ENCODE measurements at regions not wholly inside any gene's neighbourhood (a gene's known extent, or its start where the extent isn't known, plus 50 kb on each side); places are given as distances from the start of the nearest gene placed in this dataset.
"Not testable (repeated sequence)": the region's sequence is repeated elsewhere in the genome, so short reads cannot be mapped to it uniquely, and the experiment has no call there.

DNA sequence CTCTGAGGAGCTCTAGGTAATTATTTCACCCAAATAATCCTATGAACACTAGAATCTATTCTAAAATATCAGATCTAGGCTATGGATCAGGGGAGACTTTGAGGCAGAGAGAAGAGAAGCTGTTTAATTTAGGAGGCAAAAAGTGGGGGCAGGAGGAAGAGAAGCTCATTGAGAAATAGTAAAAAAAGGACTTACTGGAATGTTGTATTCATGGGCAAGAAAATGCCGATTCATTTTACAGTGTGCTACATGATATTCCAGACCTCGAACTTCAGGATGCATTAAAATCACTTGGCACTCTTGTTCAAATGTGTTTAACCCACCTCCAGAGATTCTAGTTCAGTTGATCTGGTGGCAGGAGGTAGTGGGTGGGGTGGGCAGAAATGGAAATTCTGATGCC, 109.5 kb upstream of the ITGB1 start:
- no peak for DNase-seq

GRCh38 chr10:33066558-33067236, 108.7 kb upstream of the ITGB1 start:
- DNase-seq = no peak

GRCh38 chr10:33065111-33065510, 107.1 kb upstream of the ITGB1 start:
- no peak for DNase-seq

- no peak for DNase-seq
These were observed 106.7 kb upstream of the ITGB1 start for GRCh38 chr10:33064706-33065105.

DNA sequence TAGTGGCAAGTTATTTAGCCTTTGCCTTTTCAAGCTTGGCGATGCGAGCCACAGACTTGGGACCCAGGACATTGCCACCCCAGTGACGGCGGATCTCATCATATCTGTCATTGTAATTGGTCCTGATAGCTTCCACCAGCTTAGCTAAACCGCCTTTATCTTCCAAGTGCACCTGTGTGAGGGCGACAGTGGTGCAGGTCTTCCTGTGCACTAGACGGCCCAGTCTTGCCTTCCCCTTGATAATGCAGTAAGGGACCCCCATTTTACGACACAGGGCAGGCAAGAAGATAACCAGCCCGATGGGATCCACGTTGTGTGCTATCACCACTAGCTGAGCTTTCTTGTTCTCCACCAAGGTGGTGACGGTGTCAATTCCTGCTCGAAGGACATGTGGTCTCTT, 99.6 kb upstream of the ITGB1 start:
- DNase-seq = no peak

DNA sequence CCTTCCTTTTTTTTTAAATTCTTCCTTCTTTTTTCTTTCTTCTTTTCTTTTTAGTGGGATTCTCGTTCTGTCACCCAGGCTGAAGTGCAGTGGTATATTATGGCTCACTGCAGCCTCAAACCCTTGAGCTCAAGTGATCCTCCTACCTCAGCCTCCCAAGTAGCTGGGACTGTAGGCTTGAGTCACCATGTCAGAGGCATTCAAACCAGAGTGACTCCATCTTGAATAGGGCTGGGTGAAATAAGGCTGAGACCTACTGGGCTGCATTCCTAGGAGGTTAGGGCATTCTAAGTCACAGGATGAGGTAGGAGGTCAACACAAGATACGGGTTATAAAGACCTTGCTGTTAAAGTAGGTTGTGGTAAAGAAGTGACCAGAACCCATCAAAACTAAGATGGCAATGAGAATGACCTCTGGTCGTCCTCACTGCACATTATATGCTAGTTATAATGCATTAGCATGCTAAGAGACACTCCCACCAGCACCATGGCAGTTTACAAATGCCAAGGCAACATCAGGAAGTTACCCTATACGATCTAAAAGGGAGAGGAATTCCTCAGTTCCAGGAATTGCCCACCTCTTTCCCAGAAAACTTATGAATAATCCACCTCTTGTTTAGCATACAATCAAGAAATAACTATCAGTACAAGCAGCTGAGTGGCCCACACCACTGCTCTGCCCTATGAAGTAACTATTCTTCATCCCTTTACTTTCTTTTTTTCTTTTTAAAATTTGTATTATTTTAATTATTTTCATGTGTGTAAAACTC, 99.0 kb upstream of the ITGB1 start:
- DNase-seq = no peak

DNA sequence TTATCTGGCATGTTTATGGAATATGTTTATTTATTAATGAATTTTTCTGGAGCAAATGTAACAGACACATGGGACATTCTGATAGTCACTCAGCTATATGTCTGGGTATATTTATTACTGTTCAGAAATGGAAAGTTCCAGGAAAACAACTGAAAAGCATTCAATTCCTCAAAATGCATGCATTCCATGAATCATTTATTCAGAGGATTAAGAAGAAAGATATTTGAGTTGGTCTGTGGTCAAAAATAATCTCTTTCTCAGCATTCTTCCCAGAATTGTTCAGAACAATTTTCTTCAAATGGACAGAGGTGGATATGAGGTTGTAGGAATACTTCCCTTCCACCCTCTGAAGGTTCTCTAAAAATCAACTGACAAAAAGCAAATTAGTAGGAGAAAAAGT, 97.6 kb upstream of the ITGB1 start:
- no peak for DNase-seq

- no peak for DNase-seq
These were observed 95.1 kb upstream of the ITGB1 start for GRCh38 chr10:33052915-33053810.

- no peak for DNase-seq
These were observed 94.3 kb upstream of the ITGB1 start for GRCh38 chr10:33052263-33052875.

GRCh38 chr10:33049963-33050920, 92.2 kb upstream of the ITGB1 start:
- not testable (repeated sequence) for DNase-seq

DNA sequence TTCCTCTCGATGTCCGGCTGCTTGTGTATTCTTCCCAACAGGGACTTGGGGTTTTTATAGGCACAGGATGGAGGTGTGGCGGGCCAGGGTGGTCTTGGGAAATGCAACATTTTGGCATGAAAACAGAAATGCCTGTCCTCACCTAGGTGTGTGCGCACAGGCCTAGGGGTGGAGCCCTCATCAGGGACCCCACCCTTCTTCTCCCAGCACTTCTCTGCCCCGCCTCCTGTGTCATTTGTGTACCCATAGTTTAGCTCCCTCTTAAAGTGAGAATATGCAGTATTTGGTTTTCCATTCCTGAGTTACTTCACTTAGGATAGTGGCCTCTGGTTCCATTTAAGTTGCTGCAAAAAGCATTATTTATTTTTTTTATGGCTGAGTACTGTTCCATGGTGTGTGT, 90.2 kb upstream of the ITGB1 start:
- DNase-seq = no peak

GRCh38 chr10:33047655-33048054, 89.6 kb upstream of the ITGB1 start:
- no peak for DNase-seq

DNA sequence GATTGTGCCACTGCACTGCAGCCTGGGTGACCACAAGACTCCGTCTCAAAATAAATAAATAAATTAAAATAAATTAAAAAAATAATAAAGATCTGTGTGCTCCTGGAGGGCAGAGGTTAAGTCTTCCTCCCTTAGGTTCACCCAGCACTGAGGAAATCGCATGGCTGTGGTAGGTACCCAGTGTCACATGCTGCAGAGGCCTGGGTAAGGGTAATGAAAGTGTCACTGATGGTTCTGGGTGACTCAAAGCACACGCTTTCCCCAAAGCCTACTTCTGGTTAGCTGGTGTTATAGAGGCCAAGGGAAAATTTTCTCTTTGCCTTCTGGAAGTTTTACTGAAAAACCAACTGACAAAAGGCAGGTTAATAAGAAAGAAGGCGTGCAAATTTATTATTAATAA, 88.8 kb upstream of the ITGB1 start:
- DNase-seq = no peak

DNA sequence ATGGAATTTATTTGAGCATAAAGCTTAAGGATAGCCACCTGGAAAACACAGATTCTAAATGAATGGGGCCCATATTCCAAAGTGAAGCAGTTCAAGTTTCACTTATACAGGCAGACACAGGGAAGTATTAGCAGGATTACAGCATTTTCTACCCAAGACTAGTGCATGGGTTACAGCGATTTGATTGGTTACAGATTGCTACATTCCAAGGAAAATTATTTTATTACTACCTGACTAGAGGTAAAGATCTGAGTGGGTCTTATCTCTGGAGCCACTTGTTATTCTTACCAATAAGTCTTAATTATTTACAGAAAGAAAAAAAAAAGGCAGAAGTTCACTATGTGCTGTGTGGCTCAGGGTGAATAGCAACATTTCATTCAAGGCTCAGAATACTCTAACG, 87.4 kb upstream of the ITGB1 start:
- no peak for DNase-seq

DNA sequence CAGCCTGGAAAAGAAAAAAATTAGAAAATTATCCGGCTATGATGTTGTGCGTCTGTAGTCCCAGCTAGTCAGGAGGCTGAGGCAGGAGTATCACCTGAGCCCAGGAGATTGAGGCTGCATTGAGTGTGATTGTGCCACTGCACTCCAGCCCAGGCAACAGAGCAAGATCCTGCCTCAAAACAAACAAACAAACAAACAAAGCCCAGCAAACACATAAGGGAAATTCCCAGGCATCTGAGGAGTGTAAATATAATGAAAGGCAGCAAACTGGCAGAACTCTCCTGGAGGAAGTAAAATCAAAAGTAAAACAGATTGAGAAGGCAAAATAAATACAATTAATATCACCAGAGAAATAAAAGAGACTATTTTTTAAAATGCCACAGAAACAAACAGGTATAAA, 84.5 kb upstream of the ITGB1 start:
- no peak for DNase-seq

DNA sequence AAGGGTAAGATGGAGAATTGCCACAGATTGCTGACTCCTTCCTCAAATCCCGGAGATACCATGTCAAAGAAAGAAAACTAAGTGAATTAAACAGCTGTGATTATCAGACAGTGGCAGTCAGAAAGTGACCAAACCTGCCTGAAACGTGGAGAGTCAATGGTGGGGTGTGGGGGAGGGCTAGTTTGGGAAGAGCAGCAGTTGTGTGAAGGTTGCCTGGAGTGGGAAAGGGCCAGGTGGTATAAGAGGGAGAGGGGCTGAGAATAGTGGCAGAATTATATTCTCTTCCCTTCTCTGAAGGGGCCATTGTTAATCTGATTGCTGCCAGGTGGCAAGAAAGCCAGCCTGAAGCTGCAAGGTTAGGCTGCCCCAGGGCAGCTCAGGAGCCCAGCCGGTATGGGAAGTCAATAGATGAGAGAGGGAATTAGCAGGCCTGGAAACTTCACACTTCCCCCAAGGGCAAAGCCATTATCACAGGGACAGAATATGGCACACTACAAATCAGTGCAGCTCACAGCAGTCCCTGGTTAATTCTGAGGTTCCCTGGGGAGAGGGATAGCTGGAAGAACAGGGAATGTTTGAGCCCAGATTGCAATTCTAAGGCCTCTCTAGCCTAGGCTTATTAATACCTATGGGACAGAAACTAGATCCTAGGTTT, 83.9 kb upstream of the ITGB1 start:
- peak; percentile 29 for DNase-seq

DNA sequence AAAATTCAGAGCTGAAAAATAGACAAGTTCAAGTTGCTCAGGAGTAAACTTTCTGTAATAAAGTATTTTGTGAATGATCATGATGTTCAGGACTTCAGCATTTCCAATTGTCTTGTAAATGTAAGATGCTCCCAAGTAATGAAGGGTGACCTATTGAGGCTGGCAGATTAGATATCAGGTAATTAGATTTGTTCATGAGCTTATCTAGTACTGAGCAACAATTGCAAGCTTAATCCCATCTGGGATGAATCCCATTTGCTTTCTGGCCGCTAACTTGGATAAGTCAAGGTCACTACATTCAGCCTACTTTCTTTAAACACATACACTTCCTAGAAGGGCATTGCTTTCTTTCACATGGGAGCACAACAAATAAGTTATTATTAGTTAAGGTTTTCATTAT, 82.4 kb upstream of the ITGB1 start:
- no peak for DNase-seq

GRCh38 chr10:33039181-33039580, 81.2 kb upstream of the ITGB1 start:
- DNase-seq = no peak

GRCh38 chr10:33038672-33039071, 80.6 kb upstream of the ITGB1 start:
- DNase-seq = no peak

- DNase-seq = no peak
These were observed 79.7 kb upstream of the ITGB1 start for GRCh38 chr10:33037726-33038125.

DNA sequence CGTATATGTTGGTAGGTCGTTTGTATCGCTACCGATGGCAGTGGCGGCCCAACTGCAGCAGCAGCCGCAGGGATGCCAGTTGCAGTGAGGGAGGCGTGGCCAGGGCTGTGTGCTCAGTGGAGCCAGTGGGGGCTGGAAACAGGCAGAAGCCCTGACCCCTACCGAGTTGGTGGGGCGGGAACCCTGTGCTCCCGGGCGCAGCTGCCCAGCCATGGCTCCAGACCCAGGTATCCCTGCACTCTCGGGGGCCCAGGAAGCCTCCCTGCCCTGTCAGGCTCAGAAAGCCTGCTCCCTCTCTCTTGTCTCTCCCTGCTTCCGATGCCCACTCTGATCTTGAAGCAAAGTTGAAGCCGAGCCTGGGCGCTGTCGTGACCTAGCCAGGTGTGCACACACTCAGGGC, 78.6 kb upstream of the ITGB1 start:
- no peak for DNase-seq

GRCh38 chr10:33035411-33035810, 77.4 kb upstream of the ITGB1 start:
- DNase-seq = no peak

All from NCI-H524 treated with DMSO at 0.1 percent for 48 hours (cell line).